Myocyte (in vitro differentiated cells): ENCODE measurements at regions not wholly inside any gene's neighbourhood (a gene's known extent, or its start where the extent isn't known, plus 50 kb on each side); places are given as distances from the start of the nearest gene placed in this dataset.
"Not testable (repeated sequence)": the region's sequence is repeated elsewhere in the genome, so short reads cannot be mapped to it uniquely, and the experiment has no call there.

Experiments used
- DNase-seq: peaks from one replicate; pipeline ENCODE4 v3.0.0-alpha.2; 2012; ENCODE audit warnings: low read depth

DNA sequence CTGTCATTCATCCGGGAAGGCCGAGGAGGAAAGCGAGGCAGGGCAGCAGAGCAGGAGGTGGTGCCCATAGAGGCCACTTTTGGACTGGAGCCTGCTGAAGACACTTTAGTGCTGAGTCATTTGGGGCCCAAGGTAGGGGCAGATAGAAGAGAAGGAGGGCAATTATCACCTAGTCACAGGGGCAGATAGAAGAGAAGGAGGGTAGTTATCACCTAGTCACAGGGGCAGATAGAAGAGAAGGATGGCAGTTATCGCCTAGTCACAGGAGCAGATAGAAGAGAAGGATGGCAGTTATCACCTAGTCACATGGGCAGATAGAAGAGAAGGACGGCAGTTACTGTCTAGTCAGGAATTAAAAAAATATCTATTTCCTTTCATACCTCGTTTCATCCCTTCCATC is 1372.6 kb downstream of the FOXD4L5 start:
- not testable (repeated sequence) for DNase-seq

DNA sequence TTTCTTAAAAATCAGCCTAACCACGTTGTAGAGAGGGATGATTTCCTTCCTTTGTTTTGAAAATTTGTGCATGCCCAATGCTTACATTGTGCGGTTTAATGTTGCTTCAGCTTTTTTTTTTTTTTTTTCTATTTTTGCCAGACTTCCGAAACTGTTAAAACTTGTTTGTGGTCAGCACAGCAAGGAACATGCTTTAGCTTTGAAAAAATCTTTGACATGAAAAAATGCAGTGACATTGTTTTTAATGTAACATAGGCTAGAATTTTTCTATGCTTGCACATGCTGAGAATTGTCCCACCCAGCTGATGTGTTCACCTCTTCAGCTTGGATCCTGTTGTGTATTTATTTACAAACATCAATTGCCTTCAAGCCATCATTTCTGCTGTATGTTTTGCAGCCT is 1375.9 kb downstream of the FOXD4L5 start:
- not testable (repeated sequence) for DNase-seq

DNA sequence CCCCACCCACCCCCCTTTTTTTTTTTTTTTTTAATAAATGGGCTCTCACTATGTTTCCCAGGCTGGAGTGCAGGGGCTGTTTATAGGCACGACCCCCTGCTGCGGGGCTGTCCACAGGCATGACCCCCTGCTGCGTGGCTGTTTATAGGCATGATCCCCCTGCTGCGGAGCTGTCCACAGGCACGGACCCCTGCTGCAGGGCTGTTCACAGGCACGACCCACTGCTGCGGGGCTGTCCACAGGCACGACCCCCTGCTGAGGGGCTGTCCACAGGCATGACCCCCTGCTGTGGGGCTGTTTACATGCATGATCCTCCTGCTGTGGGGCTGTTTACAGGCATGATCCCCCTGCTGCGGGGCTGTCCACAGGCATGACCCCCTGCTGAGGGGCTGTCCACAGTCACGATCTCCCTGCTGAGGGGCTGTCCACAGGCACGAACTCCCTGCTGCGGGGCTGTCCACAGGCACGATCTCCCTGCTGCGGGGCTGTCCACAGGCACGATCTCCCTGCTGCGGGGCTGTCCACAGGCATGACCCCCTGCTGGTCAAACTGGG is 1385.3 kb downstream of the FOXD4L5 start:
- DNase-seq: not testable (repeated sequence)

DNA sequence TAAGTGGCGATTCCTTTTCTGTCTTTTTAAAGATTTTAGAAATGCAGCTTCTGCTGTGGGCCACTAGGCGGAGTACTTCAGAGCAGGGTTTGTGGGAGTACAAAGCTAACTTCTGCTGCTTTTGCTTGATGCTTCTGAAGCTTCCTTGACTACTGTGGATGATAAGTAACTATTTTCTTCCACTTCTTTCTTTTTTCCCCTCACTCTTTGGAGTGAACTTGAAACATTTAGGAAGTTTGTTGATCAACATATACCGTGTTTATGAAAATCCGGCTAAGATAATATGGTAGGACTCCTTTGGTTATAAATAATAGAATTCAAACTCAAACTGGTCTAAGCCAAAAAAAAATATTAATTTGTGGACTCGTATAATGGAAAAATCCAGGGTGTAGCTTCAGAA is 1403.6 kb downstream of the FOXD4L5 start:
- DNase-seq: not testable (repeated sequence)

DNA sequence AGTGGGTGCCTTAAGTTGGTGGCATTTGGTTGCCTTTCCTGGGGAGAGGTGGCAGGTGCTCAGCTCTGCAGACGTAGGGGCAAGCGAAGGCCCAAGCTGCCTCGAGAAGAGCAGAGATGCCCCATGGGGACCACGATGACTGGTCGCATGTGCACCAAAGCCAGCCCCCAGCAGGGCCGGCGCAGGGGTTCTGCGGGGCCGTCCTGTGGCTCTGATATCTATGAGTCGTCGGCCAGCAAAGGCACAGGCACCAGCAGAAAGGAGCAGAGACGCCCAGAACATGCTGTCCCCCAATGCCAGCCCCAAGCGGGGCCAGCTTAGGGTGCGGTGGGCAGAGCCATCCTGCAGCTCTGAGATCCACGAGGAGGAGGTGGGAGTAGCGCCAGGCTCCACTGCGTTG is 1408.6 kb downstream of the FOXD4L5 start:
- DNase-seq: not testable (repeated sequence)

DNA sequence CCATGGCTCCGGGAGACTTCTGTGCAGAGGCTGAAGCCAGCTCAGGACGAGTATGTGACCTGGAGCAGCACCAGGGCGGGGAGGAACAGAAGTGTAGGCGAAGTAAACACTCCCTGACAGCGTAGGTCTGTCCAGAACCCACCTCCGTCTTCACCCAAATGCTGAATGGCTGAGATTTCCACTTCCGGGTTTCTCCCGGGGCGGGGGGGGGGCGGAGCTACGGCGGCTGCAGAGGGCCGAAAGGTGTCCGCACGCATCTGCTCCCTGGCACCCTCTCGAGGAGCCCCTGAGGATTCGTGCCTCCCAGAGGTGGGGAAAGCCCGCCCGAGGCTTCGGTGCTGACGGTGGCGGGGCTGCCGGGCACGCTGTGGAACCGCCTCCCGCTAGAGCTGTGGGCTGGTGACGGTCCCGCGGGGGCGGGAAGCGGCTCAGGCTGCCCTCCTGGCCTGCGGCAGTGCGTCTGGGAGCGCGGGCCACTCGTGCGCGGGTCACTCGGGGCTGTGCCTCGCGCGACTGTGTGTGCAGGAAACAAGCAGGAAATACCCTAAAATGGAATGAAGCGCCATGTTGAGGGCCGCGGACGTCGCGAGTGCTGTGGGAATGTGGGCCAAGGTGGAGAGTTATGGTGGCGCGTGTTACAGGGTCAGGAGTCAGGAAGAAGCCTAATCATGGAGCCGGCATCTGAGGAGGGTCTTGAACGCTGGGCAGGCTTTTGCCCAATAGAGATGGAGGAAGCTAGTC is 1425.4 kb downstream of the FOXD4L5 start:
- DNase-seq: peak; percentile 67

DNA sequence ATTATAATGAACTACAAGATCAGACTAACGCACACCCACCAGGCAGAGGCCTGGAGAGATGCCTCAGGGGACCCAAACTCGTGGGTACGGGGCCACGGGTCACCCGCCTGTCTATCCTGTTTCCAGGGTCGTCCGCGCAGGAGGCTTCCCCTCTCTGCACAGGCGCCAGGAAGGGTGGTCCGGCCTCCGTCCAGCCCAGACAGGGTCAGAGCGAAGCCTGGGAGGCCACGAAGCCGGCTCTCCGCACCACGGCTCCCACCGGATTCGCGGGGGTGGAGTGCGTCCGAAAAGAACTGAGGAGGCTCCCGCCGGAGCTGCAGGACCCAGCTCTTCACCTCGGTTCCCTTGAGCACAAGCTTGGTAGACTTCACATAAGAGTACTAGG is 1425.9 kb downstream of the FOXD4L5 start:
- DNase-seq: peak; percentile 9

DNA sequence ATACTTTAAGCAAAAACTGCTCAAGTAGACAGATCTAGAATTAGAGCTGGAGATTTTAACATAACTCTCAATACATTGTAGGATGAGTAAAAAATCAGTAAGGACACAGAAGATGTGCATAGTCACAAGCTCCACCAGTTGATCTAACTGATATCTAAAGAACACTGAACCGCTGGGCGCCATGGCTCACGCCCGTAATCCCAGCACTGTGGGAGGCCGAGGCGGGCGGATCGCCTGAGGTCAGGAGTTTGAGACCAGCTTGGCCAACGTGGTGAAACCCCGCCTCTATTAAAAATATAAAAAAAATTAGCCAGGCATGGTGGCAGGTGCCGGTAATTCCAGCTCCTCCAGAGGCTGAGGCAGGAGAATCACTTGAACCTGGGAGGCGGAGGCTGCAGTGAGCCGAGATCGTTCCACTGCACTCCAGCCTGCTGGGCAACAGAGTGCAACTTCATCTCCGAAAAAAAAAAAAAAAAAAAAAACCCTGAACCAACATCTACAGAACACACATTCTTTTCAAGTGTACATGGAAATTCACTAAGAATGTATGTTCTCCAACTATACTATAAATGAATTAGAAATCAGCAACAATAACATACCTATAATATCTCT is 1431.8 kb downstream of the FOXD4L5 start:
- DNase-seq: not testable (repeated sequence)

DNA sequence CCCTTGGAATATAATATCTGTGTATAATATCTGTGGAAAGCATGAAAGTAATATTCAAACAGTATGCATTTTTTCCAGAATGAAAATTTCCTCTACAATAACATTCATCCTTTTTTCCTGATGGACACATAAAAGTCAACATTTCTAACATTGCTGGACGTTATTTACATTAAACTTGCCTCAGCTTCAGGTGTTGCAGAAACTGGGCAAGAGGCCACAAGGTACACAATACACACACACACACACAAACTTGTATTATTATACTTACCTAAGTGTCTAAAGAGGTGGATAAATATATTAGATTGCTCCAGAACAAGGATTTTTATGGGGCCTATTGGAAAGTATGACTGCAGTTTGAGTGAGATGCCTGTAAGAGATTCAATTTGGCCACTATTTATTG is 1460.2 kb downstream of the FOXD4L5 start:
- not testable (repeated sequence) for DNase-seq

DNA sequence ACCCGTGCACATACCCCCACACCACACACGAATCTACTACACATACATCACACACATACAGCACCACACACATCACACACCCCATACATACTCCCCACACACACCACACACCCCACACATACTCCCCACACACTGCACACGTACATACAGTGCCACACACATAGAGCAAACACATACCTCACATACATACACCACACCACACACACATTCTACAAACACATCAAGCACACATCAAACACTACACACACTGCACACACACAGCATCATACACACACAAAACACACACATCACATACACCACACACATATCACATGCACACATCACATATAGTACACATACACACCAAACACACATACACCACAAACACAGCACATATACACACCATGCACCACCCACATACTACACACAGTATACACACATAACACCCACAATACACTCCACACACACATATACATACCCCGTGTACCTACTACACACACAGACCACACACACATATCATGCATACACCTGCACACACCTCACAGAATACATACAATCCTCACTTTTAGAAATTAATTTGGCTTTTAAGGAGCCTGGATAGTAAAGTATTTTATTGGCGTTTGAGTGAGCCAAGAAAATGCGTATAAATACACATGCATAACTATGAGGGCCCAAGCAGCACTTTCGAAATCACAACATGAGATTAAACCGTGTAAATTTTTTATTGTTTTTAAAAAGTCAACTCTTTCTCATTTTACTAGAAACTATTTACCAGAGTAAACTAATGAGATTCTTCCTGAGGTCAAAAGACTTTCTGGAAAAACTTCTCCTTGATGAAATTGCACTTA is 1461.4 kb downstream of the FOXD4L5 start:
- DNase-seq: not testable (repeated sequence)

DNA sequence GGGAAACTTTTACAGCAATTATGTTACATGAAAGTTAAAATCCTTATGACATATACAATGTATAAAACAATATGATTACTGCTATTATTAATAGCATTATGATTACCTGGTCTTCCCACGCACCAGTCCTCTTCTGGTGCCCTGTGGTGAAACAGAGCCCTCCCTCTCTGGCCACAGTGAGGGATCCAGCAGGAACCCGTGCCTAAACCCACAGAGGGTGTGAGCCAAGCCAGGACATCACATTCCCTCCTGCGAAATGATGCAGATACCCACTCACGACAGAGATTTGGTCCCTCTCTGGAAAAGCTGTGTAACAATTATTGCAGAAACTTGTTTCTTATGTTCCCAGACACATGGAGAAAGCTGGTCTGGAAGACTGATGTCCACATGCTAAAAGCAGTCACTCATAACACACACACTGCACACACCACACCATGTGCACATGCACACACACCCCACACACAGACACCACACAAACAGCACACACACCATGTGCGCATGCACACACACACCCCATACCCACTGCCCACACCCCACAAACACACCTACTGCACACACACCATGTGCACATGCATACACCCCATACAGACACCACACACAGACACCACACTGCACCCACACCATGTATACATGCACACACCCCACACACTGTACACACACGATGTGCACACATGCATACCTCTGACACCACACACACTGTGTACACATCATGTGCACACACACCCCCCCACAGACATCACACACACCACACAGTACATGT is 1462.2 kb downstream of the FOXD4L5 start:
- not testable (repeated sequence) for DNase-seq

DNA sequence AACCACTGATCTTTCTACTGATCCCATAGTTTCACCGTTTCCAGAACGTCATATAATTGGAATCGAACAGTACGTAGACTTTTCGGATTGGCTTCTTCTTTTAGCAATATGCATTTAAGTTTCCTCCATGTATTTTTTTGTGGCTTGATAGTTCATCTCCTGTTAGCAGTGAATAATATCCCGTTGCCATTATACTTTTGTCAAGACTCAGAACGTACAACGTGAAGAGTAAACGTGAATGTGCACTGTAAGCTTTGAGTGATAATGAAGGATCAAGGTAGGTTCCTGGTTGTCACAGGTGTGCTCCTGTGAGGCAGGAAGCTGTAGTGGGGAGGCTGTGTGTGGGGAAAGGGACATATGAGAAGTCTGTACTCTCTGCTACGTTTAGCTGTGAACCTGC is 1463.7 kb downstream of the FOXD4L5 start:
- not testable (repeated sequence) for DNase-seq

DNA sequence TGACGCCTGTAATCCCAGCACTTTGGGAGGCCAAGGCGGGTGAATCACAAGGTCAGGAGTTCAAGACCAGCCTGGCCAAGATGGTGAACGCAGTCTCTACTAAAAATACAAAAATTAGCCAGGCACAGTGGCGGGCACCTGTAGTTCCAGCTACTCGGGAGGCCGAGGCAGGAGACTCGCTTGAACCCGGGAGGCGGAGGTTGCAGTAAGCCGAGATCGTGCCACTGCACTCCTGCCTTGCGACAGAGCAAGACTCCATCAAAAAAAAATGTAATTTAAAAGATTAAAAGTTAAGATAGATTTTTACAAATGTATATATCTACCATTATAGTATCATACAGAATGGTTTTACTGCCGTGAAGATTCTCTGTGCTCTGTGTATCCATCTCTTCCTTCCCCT is 1464.1 kb downstream of the FOXD4L5 start:
- not testable (repeated sequence) for DNase-seq

DNA sequence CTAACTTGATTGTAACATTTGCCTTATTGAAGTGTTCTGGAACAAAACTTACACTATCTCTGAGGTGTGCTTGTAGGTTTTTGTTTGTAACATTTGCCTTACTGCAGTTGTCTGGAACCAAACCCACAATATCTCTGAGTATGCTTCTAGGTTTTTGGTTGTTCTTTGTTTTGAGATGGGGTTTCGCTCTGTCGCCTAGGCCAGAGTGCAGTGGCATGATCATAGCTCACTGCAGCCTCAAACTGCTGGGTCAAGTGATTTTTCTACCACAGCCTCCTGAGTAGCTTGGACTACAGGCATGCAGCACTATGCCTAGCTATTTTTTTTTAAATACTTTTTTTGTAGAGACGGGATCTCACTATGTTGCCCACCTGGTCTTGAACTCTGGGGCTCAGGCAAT is 1464.6 kb downstream of the FOXD4L5 start:
- not testable (repeated sequence) for DNase-seq

DNA sequence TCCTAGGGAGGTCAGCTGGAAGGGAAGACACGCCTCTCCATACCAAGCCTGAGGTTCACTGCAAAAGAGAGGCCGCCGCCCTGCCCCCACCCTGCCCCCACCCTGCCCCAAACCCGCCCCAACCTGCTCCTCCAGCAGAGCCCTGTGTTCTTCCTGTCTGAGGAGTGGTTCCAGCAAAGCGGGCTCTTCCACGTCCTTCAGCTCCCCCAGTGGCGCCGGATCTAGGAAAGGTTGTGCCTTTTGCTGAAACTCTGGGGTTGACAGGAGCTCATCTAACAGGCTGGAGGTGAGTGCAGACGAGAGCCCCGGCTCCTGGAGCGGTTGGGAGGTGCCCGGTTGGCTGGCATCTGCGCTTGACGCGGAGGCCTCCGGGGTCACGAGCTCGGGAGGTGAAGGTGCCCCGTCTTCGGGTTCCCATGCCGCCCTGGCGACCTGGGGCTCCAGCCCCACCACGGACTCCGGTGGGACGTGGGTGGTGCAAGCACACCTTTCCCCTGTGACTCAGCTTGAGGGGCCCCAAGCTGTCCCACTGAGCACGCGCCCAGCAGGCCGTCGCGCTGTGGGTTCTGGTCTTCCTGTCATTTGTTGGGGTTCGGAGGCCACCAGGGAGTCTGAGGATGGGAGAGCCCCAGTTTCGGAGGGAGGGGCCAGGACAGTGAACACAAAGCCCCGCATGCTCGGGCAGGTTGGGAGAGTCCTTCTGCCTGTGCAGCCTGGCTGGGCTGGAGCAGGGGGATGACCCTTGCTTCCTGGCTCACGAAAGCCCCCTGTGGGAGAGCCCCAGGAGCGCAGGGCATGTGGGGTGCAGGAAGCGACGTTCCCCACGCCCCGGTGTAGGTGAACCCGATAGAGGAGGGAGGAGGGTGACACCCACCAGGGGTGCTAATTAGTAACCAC is 1467.1 kb downstream of the FOXD4L5 start:
- peak; percentile 5 for DNase-seq

DNA sequence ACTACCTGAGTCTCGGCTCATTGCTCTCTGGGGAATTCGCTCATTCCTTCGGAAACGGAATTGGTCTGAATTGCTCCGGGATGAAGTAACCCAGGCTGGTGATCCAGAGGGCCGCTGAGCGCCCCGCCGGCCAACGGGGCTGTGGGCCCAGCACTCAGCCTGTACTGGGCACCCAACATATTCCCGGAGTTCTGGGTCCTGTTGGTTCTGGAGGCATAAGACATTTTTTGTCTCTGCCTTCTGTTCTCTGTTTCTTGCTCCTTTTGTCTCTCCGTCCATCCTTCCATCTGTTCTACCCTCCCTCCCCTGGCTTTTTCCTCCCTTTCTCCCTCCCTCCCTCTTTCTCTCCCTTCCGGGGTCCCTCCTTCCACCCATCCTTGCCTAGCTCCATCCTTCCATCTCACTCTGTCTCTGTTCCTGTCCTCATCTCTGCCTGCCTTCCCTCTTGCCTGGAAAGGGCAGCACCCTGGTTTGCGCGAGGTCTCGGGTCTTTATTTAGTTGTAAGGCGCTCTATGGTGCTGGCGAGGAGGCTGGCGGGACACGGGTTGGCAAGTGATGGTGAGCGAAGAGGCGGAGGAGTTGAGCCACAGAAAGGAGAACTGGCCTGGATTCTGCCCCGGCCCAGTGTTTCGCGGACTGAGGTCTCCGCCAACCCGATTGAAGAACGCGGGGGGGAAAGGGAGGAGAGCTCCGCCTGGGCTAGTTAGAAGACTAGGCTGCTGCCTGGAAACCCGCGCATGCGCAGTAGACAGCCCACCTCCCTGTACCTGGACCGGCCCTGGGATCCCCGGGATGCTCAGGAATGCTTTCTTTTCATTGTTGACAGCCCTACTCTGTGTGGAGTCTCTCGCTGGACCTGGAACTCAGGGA is 1468.0 kb downstream of the FOXD4L5 start:
- DNase-seq: peak; percentile 75

DNA sequence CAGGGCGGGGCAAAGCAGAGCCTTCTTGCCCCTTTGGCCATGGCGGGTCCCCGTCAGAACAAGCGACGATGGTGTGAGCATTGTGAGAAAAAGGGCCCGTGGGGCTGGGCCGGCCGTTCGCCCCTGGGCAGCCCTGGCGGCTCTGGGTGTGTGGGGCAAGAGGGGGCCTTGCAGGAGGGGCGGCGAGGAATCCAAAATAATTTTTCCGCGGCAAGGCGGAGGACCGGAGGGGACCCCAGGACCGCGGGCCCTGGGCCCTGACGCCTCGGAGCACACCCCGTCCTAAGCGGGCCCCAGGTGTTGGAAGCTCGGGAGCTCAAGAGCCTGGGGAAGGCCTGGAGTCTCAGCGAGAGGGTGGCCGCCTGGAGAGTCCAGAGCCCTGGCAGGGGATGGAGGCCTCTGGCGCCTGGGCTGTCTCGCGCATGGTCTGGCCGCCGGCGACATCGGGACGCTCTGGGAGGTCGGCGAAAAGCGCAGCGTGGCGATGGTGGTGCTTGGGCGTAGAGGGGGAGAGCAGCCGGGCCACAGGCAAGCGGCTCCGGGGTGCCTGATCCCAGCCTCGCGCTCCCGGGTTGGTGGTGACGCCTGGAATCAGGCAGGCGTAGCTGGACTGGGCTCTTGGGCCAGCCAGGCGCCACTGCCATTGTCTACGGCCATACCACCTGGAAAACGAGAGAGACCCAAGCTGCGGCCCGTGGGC is 1469.9 kb downstream of the FOXD4L5 start:
- not testable (repeated sequence) for DNase-seq

DNA sequence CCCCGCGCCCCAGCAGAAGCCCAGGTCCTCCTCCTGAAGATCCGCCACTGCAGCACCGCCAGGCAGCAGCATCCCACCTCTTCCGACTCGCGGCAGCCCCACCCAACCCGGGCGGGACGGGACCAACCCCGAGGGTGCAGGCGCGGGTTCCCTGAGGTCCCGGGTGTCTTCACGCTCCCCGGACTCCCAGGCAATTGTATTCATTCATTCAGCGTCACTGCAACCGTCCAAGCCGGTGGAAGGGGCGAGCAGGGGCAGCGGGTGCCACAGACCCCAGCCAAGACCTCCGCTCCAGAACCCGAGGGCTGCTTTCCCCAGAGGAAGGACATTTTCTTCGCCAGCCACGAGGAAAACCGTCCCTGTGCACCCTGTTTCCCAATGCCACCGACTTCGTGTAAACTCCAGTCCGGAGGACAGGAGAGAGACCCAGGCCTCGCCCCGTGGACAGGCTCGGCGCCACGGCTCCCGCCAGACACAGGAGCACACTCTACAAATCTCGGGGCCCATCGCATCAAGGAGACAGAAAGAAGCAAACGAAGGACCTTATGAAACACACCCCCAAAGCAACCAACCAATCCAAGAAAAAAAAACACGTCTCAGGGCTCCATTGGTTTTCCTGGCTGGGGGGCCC is 1471.5 kb downstream of the FOXD4L5 start:
- not testable (repeated sequence) for DNase-seq
